Lower lobe of right lung (tissue), 2 donors: ENCODE measurements at regions not wholly inside any gene's neighbourhood (a gene's known extent, or its start where the extent isn't known, plus 50 kb on each side); places are given as distances from the start of the nearest gene placed in this dataset.

Experiments used
- ATAC-seq, 2 donors: fragments of 200-7000 bp; cut with Tn5 transposase; one replicate each; pipeline ENCODE4 v1.9.1; 2020 to 2022; ENCODE audit warnings: mild to moderate bottlenecking in 2 of 2, moderate library complexity in 2 of 2
- DNase-seq: peaks from one replicate; pipeline ENCODE4 v3.0.0-alpha.2; 2020
- H3K27ac ChIP-seq: fragments of 200-600 bp; one replicate; pipeline ENCODE4 v1.8.0; 2022
- H3K27me3 ChIP-seq: fragments of 200-600 bp; one replicate; pipeline ENCODE4 v1.8.0; 2022; ENCODE audit warnings: low read depth
- H3K36me3 ChIP-seq: fragments of 200-600 bp; one replicate; pipeline ENCODE4 v1.8.0; 2022; ENCODE audit warnings: mild to moderate bottlenecking
- H3K4me1 ChIP-seq: fragments of 200-600 bp; one replicate; pipeline ENCODE4 v1.8.0; 2022
- H3K4me3 ChIP-seq: fragments of 200-600 bp; one replicate; pipeline ENCODE4 v1.8.0; 2022; ENCODE audit warnings: mild to moderate bottlenecking
- H3K9me3 ChIP-seq: fragments of 200-600 bp; one replicate; pipeline ENCODE4 v1.8.0; 2022
- intact Hi-C: fragments of 100-400 bp; cut with DNase I; formaldehyde crosslinking; loops from one replicate; pipeline ENCODE4 v1.11.0; 2022
- TF ChIP-seq, protein P1 (sequence below): fragments of 200-600 bp; IDR thresholded peaks from one replicate; pipeline ENCODE4 v1.8.0; 2022; ENCODE audit warnings: antibody characterized with exemption, mild to moderate bottlenecking
- donor health status: DM: no; HTN: yes; CAD: no; lungs with severe emphysema.

- no peaks in the 10 kb centered on the region for H3K27me3 ChIP-seq
- intact Hi-C loops: no loop called here
- ATAC-seq: no peak
- H3K36me3 ChIP-seq: no peaks in the 10 kb centered on the region
- H3K27ac ChIP-seq: no peak overlapping the region
- no peak for DNase-seq
- no peaks in the 10 kb centered on the region for H3K4me1 ChIP-seq
- TF ChIP-seq, protein P1, sequence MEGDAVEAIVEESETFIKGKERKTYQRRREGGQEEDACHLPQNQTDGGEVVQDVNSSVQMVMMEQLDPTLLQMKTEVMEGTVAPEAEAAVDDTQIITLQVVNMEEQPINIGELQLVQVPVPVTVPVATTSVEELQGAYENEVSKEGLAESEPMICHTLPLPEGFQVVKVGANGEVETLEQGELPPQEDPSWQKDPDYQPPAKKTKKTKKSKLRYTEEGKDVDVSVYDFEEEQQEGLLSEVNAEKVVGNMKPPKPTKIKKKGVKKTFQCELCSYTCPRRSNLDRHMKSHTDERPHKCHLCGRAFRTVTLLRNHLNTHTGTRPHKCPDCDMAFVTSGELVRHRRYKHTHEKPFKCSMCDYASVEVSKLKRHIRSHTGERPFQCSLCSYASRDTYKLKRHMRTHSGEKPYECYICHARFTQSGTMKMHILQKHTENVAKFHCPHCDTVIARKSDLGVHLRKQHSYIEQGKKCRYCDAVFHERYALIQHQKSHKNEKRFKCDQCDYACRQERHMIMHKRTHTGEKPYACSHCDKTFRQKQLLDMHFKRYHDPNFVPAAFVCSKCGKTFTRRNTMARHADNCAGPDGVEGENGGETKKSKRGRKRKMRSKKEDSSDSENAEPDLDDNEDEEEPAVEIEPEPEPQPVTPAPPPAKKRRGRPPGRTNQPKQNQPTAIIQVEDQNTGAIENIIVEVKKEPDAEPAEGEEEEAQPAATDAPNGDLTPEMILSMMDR: no peak
- H3K4me3 ChIP-seq: no peak overlapping the region
- no peaks in the 10 kb centered on the region for H3K9me3 ChIP-seq
Observed at GRCh38 chr3:83948771-83949170, 1010.0 kb upstream of the CADM2 start.

DNA sequence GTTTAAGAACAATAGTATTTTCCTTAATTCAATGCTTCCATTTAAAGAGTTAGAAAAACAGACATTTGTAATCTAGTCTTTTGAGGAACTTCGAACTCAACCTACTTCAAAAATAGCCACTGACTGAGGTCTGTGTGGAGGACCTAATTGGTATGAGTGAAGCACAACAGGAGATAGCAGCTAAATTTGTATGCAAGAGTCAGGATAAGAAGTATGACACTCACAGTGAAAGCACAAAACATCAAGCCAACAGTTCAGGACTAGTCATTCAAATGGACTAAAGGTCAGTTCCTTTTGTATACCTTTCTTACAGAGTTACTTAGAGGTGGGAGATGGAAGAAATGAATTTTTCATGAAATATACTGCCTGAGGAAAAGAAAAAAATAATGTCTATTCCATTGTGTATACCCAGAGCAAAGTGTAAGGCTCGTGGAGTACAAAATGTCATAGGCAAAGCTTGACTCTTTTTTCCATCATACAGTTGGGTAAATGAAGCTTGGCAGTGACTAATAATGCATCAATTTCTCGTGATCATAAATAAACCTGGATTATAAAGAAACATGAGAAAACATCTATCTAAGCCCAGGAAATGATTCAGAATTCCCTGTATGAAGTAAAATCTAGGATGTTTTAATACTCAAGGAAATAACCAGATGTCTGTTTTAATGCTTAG lies 1005.2 kb upstream of the CADM2 start:
- Histone ChIP-seq H3K9me3 (no peaks in the 10 kb centered on the region), H3K36me3 (no peaks in the 10 kb centered on the region), H3K27ac (no peak overlapping the region), H3K4me3 (no peak overlapping the region), H3K27me3 (no peaks in the 10 kb centered on the region), H3K4me1 (no peaks in the 10 kb centered on the region)
- TF ChIP-seq, protein P1: no peak
- intact Hi-C loops: no loop called here
- ATAC-seq: no peak
- no peak for DNase-seq

GRCh38 chr3:83956431-83956830 lies 1002.4 kb upstream of the CADM2 start:
- DNase-seq (no peak), ATAC-seq (no peak)
- intact Hi-C loops: no loop called here
- no peaks in the 10 kb centered on the region for H3K27me3 ChIP-seq
- TF ChIP-seq, protein P1: no peak
- H3K36me3 ChIP-seq: no peaks in the 10 kb centered on the region
- H3K4me1 ChIP-seq: no peaks in the 10 kb centered on the region
- H3K4me3 ChIP-seq: no peak overlapping the region
- no peaks in the 10 kb centered on the region for H3K9me3 ChIP-seq
- no peak overlapping the region for H3K27ac ChIP-seq

DNA sequence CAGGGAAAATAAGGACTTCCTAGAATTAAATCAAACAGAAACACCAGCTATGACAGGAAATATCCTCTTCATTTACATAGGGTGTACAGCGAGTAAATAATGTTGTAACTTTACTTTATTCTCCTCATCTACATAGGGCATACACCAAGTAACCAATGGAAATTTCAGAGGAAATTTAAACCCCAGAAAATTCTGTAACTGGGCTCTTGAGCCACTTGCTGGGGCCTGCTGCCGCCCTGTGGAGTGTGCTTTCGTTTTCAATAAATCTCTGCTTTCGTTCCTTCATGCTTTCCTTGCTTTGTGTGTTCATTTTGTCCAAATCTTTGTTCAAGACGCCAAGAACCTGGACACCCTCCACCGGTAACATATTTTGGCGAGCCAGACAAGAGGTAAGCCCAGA lies 990.4 kb upstream of the CADM2 start:
- DNase-seq (no peak), ATAC-seq (no peak)
- no peaks in the 10 kb centered on the region for H3K36me3 ChIP-seq
- no peak overlapping the region for H3K4me3 ChIP-seq
- TF ChIP-seq, protein P1: no peak
- no peaks in the 10 kb centered on the region for H3K4me1 ChIP-seq
- H3K9me3 ChIP-seq: no peaks in the 10 kb centered on the region
- intact Hi-C loops: no loop called here
- no peaks in the 10 kb centered on the region for H3K27me3 ChIP-seq
- no peak overlapping the region for H3K27ac ChIP-seq

GRCh38 chr3:83971666-83972065 lies 987.1 kb upstream of the CADM2 start:
- no peak overlapping the region for H3K4me3 ChIP-seq
- intact Hi-C loops: no loop called here
- no peaks in the 10 kb centered on the region for H3K4me1 ChIP-seq
- no peak overlapping the region for H3K27ac ChIP-seq
- TF ChIP-seq, protein P1: no peak
- no peaks in the 10 kb centered on the region for H3K36me3 ChIP-seq
- ATAC-seq (no peak), DNase-seq (no peak)
- H3K27me3 ChIP-seq: no peaks in the 10 kb centered on the region
- H3K9me3 ChIP-seq: no peaks in the 10 kb centered on the region
